Nucleus accumbens (tissue), 56 donors: ENCODE measurements at regions not wholly inside any gene's neighbourhood (a gene's known extent, or its start where the extent isn't known, plus 50 kb on each side); places are given as distances from the start of the nearest gene placed in this dataset.

Experiments used
- DNase-seq, 56 donors: peaks; one replicate each; lab custom pipeline; 2025; lab: John Stamatoyannopoulos, UW

- DNase-seq, result no peak
These were observed 428.2 kb upstream of the MAF start for GRCh38 chr16:80028581-80029380.

DNA sequence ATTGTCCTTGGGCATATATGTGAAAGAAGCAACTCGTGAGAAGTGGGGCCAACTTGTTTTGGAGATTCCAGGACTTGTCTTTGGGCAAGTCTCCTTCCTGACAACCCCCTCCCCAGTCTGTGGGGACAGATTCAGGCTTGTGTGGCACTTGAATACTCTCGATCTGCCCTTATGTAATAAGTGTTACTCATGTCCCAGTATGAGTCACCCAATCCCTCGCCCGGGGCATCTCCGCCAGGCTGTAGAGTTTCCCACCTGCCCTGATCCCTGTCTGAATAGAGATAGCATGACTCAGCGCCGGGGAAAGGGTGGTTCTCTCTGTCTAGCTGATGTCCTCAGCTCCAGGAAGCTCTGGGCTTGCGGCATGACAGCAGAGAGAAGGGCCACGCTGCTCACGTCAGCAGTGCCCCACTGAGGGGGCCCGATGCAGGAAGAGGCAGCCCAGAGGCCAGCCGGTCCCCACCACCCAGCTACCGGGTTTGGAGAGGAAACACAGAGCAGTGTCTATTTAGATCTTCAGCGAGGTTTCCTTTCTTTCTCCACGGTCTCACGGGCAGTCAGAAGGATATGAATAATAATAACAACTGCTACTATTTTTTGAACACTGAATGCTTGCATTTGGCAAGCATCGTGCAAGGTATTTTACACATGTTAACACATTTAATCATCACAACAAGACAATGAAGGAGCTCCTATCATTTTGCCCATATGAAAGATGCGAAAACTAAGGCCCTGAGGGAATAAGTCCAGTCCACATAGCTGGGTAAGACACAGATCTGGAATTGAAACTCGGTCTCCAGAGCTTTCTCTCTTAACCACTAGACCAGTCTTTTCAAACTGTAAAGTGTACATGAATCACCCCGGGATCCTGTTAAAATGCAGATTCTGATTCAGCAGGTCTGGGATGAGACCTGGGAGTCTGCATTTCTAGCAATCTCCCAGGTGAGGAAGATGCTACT, 426.7 kb upstream of the MAF start:
- DNase-seq, result peak in 35 of 56 donors; percentile 1 to 73 (median 23)

DNA sequence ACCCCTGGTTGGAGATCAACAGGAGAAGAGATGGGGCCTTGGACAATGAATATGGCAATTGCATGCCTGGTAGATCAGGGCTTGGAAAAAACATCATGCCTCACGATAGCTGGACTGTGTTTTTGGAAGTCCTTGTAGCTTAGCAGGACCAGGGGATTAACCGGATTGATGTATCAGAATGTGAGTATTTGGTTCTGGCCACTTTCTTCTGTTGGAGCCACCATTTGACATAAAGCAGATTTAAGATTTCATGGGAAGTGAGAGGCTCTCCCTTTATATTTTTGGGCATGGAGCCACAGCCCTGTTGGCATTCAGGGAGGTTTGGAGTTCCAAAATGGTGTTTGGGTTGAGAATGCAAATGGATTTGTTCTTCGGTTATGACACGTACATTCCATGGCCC, 424.7 kb upstream of the MAF start:
- DNase-seq, result no peak

DNA sequence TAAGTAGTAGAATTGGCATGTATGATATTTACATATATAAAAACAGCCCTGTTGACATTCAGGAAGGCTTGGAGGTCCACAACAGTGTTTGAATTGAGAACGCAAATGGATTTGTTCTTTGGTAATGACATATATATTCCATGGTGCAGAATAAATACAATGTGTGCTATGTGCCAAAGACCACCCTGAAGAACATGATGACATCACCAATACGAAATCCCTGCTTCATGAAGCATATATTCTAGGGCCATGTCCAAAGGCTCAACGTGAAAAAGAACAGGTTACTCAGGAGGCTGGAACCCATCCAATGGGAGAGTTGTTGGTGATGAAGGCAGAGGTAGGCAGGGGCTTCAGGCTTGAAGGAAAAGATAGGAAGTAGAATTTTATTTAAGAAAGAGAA, 423.9 kb upstream of the MAF start:
- DNase-seq, result no peak

DNA sequence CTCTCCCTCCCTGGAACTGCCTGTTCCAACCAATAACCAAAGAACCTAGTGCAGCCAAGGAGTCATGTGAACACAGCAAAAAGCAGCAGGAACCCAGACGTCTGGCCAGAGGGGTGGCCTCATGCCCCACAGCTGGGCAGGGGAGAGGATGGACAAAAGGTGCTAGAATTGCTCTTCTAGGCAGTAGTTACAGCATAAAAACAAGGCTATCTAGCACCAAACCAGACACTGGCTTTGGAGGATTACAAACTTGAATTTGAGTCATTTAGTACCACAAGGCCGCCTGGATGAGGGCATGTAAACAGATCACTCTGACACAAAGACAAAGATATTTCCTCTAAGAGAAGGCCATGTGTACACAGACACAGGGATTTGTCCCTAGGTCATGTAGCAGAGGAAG, 423.3 kb upstream of the MAF start:
- DNase-seq, result no peak

DNA sequence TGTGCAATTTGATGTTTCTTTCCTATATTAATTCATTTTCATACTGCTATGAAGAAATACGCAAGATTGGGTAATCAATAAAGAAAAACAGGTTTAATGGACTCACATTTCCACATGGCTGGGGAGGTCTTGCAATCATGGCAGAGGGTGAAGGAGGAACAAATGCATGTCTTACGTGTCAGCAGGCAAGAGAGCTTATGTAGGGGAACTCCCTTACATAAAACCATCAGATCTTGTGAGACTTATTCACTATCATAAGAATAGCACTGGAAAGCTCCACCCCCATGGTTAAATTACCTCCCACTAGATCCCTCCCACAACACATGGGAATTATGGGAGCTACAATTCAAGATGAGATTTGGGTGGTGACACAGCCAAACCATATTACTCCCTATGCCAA, 418.9 kb upstream of the MAF start:
- DNase-seq, result no peak

DNA sequence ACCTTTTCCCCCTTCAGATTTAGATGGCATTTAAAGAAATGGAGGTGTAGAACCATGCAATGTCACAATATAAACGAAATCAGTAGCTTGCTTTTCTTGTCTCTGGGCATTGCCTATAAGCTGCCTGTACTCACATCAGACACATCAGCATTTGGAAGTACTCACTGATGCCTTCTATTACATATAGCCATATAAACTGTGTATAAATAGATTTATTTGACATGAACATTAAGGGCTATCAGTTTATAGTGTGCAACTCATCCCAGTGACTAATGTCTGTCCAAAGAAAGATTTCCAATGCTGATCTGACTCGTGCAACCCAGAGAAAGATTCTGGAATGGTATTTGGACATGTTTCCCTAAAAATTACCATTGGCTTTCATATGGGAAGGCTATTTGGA, 417.9 kb upstream of the MAF start:
- no peak for DNase-seq

DNA sequence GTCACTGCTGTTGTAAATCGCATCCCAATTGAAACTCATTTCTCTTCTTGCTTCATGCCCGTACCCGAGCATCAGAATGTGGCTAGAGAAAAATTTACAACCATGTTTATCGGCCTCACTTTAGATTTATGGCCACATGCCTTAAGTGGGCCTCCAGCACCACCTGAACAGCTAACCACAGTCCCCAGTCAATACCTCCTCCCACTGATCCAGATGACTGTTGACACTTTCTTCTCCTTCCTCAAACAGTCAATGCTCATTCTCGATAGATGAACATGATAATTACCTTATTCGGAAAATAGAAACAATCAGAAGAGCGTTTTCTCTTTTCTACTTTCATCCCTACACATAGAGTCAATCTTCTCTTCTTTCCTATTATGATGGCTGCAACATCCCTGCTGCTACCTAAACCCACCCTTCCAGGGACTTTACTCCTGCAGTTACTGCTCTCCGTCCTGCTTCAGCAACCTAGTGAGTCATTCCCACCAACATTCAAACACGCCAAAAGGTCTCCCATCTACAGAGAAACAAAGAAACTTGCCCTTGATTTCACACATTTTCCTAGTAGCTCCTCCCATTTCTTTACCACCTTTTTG, 416.3 kb upstream of the MAF start:
- DNase-seq, result no peak

GRCh38 chr16:80015566-80015965, 415.0 kb upstream of the MAF start:
- DNase-seq, result no peak

GRCh38 chr16:80014241-80014939, 413.9 kb upstream of the MAF start:
- no peak for DNase-seq

DNA sequence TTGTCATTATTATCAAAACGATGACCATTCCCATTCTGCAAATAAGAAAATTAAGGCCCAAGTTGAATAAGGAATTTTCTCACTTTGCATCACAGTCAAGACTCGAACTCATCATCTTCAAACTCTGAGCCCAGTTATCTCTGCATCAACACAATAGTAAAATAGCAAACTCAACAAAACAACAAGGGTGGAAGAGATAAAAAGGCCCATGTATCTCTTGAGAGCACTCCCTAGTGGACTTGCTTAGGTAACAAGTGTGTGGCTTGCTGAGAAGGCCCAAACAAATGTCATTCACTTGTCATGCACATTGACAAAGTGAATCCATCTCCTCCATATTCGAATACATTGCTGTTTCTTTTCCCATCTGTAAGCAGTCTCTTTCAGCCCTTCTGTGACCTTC, 412.0 kb upstream of the MAF start:
- DNase-seq, result no peak

GRCh38 chr16:80009971-80010659, 409.6 kb upstream of the MAF start:
- no peak for DNase-seq

GRCh38 chr16:80008857-80009256, 408.3 kb upstream of the MAF start:
- no peak for DNase-seq

DNA sequence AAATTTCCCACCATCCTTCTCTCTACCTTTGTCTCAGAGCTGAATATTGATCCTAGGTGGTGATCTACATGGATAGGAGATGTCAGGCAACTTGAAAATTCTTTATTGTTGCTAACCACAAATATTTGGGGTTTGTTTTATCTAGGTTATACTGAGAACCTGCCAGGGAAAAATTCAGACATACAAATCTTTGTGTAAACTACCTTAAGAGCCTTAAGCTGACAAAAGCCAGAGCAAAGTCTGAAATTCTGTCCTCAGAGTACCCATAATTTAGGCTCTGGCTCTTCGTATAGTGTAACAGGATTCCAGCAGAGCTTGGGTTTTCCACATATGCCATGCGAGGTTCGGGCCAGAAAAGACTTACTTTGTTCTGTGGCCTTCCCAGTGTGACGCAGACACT, 406.7 kb upstream of the MAF start:
- no peak for DNase-seq

DNA sequence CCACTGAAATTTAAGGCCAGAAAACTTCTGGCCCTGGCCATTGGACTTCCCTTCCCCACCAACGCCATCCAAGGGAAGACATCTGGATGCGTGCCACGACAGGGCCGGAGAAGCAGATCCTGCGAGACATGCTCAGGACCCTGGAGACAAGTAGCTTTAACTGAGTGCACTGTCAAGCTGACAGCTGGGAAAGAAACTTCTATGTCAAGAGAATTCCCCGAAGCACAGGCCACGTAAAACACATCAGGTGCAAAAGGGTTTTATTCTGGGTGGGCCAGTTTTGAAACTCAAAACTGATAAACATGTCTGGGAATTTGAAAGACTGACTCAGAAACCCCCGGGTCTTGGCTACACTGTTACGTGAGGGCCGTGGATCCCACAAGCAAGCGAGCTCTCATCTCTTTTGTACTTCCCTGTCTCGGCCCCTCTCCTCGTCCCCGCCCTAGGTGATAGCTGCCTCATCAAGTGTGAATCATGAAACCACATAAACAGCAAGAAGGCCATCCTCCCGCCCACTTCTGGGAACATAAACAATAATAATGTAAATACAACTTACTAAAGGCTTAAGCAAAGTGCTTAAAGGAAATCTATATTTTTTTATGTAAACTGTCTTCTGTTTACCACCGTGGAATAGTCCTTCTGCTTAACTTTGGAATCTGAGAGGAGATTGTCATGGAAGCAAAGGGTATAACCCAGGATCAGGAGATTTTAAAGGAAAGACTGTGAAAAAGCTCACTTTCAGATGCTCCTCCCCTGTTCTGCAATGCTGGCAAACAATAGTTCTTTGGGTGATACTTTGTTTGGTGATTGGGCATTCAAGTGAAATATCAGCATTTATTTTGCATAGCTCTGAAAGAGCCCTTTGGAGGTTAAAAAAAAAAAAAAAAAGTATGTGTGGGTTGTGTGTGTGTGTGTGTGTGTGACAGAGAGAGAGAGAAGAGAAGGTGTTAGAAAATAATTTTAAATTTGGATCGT, 406.0 kb upstream of the MAF start:
- DNase-seq, result no peak

- no peak for DNase-seq
These were observed 403.6 kb upstream of the MAF start for GRCh38 chr16:80004113-80004512.

DNA sequence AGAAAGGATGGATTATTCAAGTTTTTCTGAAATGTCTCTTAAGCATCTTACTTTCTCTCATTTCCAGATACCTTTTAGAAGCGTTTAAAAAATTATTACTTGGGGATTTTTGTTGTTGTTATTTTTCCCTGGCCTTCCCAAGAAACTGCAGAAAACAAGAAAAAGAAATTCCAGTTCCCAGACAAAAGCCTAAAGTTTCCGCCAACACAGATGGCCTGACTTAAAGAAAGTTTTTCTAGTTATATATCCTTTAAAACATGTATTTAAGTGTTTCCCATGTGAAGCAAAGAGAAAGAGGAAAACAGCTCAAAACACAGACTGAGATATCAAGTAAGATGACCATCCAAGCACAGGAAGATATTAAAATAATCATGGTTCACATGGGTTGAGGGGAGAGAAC, 401.7 kb upstream of the MAF start:
- no peak for DNase-seq

DNA sequence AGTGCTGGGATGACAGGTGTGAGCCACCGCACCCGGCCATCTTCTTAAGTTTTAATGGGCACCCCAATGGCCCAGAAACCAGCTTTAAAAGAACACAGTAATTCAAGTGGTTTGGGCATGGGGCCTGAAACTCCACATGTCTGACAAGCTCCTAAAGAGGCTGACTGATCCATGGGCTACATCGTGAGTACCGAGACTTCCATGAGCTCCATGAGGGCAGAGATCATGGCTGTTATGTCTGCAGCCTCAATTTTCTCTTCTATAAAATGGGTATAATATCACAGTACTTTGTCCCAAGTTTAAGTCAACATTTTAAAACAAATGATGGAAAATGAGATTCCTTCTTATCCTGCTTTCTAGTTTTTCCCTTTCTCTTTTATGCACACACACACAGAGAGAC, 397.6 kb upstream of the MAF start:
- no peak for DNase-seq

DNA sequence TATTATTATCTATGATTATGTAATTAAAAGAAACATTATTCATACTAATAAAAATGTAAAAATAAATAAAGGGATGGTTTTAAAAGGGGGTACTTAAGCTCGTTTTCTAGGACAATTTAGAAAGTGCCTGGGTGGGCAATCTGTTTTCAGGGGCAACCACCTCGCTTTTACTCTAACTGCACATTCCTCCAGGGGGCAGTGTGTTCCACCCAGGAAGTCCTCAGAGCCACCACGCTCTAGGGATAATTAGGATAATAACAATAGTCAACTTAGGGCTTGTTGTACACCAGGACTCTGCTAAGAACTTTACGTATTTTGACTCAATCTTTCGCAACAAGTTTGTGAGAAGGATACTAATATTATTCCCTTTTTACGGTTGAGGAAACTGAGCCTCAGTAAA, 396.7 kb upstream of the MAF start:
- DNase-seq, result peak in 2 of 56 donors; percentile 3 to 4
